GM12865 (cell line): ENCODE measurements at regions not wholly inside any gene's neighbourhood (a gene's known extent, or its start where the extent isn't known, plus 50 kb on each side); places are given as distances from the start of the nearest gene placed in this dataset.

Source experiments
- DNase-seq: peaks from one replicate; pipeline ENCODE4 v3.0.0; 2010; ENCODE audit warnings: low read depth
- H3K4me3 ChIP-seq: 2 replicates; pipeline ENCODE4 v1.5.1; 2011; ENCODE audit warnings: mild to moderate bottlenecking, low read depth, low read length, control low read depth
- TF ChIP-seq, protein P1 (sequence below): IDR thresholded peaks from 2 replicates; pipeline ENCODE4 v1.5.1; 2011; ENCODE audit warnings: low read length, control low read depth, low read depth, inconsistent platforms; ENCODE audit not compliant: insufficient read depth; ENCODE audit errors: missing control alignments

GRCh38 chr11:110782616-110783015 is 70.4 kb upstream of the ARHGAP20 start:
- DNase-seq = no peak
- H3K4me3 ChIP-seq = no peak overlapping the region
- TF ChIP-seq, protein P1, sequence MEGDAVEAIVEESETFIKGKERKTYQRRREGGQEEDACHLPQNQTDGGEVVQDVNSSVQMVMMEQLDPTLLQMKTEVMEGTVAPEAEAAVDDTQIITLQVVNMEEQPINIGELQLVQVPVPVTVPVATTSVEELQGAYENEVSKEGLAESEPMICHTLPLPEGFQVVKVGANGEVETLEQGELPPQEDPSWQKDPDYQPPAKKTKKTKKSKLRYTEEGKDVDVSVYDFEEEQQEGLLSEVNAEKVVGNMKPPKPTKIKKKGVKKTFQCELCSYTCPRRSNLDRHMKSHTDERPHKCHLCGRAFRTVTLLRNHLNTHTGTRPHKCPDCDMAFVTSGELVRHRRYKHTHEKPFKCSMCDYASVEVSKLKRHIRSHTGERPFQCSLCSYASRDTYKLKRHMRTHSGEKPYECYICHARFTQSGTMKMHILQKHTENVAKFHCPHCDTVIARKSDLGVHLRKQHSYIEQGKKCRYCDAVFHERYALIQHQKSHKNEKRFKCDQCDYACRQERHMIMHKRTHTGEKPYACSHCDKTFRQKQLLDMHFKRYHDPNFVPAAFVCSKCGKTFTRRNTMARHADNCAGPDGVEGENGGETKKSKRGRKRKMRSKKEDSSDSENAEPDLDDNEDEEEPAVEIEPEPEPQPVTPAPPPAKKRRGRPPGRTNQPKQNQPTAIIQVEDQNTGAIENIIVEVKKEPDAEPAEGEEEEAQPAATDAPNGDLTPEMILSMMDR = no peak

- DNase-seq = no peak
- TF ChIP-seq, protein P1 = no peak
- no peak overlapping the region for H3K4me3 ChIP-seq
These were observed 66.9 kb upstream of the ARHGAP20 start for GRCh38 chr11:110779108-110779507.

GRCh38 chr11:110778343-110778742 is 66.1 kb upstream of the ARHGAP20 start:
- H3K4me3 ChIP-seq = no peak overlapping the region
- TF ChIP-seq, protein P1 = no peak
- DNase-seq = peak; percentile 48

- H3K4me3 ChIP-seq = no peak overlapping the region
- DNase-seq = peak; percentile 35
- TF ChIP-seq, protein P1 = no peak
These were observed 65.5 kb upstream of the ARHGAP20 start for GRCh38 chr11:110777775-110778174.

- no peak overlapping the region for H3K4me3 ChIP-seq
- no peak for DNase-seq
- TF ChIP-seq, protein P1 = no peak
These were observed 63.8 kb upstream of the ARHGAP20 start for GRCh38 chr11:110776081-110776480.

DNA sequence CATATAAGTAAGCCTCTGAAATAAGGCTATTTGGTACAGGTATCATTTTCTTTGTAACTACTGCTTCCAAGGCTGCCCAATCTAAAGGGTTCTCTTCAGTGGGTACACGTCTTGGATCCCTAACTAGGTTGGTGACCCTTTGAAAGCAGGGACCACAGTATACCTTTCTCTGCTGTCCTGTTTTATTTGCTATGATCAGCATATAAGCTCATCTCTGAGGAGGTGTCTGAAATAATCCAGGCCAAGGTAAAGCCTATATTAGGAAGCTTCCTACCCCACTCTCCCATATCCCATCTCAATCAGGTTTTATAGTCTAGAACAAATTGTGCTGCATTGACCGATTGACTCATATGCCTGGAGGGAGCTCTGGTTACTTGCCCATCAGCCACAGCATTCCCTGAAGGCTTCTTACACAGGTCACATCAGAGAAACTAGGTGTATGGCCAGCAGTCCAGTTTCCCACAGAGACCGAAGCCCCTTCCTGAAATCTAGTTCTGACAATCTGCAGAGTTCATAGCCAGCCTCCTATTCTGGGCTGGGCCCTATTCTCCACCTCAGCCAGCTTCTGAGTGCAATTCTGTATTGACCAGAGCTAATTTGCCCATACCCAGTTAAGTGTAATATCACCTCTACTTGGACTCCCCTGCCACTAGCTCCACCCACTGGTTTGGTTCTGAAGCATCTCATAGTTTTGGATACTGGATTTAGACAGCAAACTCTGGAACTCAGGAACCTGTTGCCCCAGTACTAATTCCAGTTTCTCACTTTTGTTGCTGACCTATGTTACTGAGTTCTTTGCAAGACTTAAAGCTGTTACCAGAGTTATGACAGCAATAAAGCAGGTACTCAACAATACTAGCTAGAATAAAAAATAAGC is 62.1 kb upstream of the ARHGAP20 start:
- TF ChIP-seq, protein P1 = no peak
- no peak overlapping the region for H3K4me3 ChIP-seq
- DNase-seq = no peak

DNA sequence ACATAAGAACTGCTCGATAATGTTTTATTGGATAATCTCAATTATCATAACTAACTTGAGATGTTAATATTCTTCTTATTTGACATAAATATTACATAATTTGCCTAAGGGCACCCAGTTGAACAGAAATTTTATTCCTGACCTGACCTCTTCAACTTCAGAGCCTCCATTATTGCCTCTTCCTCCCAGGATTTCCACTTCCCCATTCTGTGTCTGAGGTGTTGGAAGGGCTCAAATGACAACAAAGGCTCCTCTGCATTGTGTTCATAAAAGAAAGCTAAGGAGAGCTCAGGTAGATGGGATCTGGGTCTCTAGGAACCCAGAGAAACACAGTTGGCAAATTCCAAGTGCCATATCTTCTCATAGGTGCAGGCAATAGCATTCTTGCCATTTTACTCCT is 61.2 kb upstream of the ARHGAP20 start:
- TF ChIP-seq, protein P1 = no peak
- H3K4me3 ChIP-seq = no peak overlapping the region
- no peak for DNase-seq
